NCI-H345 treated with DMSO at 0.1 percent for 48 hours (cell line): ENCODE measurements at regions not wholly inside any gene's neighbourhood (a gene's known extent, or its start where the extent isn't known, plus 50 kb on each side); places are given as distances from the start of the nearest gene placed in this dataset.

Source experiments
- DNase-seq: peaks from one replicate; lab custom pipeline; 2025; ENCODE audit not compliant: unreplicated experiment; lab: John Stamatoyannopoulos, UW

- DNase-seq: no peak
Measured at GRCh38 chr17:73694491-73694890, 50.2 kb upstream of the SDK2 start.

DNA sequence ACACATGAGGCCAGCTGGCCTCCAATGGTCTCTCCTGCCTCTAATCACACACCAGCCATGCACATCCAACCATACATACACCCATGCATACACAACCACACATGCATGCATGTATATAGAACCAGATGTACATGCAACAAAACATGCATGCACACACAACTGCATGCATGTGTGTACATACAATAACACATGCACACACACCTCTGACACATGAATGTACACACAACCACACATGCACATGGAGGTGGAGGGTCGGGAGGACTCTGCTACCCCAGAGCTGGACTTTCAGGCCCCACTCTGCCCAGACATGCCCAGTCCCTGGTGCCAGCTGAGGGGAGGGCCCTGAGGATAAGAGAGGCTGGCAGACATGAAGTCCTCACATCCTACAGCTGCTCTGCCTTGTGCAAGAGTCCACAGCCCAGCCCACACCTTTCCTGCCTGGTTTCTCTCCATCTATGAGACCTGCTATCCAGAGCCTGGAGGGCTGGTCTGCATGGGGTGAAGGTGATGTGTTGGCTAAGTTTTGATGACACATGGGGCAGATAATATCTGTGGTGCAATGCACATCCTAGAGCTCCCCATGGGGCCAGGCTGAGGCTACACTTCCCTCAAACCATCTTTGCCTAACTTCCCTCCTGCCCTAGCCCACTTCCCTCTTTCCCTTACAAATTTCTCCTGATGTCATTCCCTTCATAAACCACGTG is 50.9 kb upstream of the SDK2 start:
- peak; percentile 43 for DNase-seq

GRCh38 chr17:73696251-73696650 is 52.0 kb upstream of the SDK2 start:
- DNase-seq: no peak

DNA sequence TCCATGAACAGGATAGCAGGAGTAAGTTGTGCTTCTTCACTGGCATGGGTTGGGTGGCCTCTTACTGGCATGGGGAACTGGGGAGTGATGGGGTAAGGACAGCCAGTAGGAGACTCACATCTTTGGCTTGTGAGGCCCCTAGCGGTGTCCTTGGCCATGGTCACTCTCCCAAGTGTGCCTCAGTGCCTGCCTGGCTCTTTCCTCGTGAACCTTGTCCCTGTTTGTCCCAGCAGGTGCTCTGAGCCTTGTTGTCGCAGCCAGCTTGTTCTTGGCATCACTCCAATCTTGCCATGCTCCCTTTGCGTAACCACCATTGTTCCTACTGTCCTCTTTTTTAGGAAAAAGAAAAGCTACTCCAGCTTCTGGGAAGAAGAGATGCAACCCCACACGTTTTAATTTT is 53.6 kb upstream of the SDK2 start:
- DNase-seq: peak; percentile 97

DNA sequence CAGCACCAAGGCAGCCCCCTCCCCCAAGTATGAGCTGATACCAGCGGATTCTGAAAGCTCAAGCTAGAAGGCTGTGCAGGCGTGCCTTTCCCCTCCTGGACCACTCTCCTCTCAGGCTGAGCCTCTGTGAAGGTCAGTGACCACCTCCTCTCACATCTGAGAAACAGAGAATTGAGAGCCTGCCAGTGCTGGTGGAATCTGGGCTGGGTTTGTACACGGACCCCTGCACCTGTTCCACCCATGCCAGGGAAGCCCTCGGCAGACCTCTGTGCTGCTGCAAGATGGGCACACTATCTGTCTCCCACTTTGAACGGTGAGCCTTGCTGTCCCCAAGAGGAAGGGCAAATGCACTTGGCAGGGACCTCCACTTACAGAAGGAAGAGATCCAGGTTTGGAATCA is 54.7 kb upstream of the SDK2 start:
- no peak for DNase-seq

GRCh38 chr17:73701701-73702100 is 57.5 kb upstream of the SDK2 start:
- no peak for DNase-seq

DNA sequence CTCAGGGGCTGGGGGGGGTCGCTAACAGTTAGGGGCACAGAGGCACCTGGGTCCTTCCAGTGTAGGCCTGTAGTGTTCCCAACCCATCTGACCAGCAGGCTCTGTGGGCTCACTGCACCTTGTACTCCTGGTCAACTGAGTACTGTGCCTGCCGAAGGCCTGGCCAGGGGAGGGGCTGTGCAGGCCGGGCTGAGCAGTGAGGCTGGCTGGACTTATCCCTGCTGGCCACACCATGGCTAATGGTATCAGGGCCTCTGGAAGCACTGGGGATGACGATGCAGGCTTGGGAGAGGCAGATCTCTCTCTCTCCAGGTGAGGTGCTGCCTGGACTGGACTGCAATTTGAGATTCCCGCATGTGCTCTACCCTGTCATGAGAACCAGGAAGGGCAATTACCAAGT is 58.9 kb upstream of the SDK2 start:
- no peak for DNase-seq

GRCh38 chr17:73703917-73704316 is 59.7 kb upstream of the SDK2 start:
- DNase-seq: no peak

DNA sequence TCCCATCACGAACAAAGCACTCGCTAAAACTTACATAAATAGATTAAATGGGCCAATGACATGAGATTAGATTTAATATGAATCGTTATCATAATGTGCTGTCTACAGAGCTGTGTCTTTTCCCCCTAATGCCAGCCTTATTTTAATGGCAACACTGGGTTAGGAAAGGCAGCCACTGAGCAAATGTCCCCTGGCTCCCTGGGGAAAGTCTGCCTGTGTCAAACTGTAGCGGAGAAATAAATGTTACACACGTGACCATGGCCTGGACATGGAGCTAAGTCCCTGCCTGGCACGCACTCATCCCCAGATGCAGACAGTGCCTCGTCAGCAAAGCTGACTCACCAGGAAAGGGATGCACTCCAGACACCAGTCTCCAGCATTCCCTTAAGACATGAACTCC is 61.3 kb upstream of the SDK2 start:
- DNase-seq: no peak

- DNase-seq: no peak
Measured at GRCh38 chr17:73706428-73706827, 62.2 kb upstream of the SDK2 start.

GRCh38 chr17:73706858-73707257 is 62.6 kb upstream of the SDK2 start:
- DNase-seq: no peak

- DNase-seq: no peak
Measured at GRCh38 chr17:73707358-73707757, 63.1 kb upstream of the SDK2 start.

DNA sequence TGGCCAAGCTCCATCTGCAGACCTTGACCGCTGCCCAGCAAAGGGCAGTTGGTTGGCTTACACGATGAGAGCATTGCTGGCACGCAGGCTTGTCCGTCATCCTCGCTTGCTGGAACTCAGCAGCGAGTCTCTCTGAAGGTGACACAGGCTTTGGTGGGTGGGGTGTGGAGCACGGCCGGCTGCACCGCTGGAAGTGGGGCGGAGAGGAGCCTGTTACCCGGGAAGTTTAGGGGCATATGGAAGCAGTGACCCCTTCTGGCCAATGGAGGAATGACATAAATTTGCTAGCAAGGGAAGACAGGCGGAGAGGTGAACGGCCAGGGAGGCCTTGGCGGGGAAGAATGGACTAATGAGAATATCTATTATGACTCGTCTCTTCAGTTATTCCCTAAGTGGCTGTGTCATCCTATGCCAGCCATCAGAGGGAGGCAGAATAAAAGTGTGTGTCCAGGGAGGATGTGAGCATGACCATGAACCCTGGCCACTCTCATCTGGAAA is 65.9 kb upstream of the SDK2 start:
- peak; percentile 50 for DNase-seq

- DNase-seq: no peak
Measured at GRCh38 chr17:73711184-73711583, 66.9 kb upstream of the SDK2 start.

DNA sequence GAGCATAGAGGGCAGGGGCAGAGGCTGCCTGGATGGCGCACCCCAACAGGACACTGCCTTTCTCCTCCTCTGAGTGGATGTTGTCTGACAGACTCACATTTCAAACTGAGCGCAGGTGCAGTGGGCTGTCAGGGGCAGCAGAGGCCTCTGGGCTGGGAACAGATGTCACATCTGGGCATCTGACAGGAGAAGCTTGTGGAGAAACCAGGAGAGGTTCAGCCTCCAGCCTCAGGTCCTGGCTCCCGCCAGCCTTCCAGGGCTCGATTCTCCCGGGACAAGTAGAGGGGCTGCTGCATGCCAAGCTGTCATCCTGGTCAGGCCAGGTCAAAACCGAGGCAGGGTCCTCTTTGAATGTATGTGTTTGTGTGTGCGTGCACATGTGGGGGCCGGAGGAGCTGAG is 67.7 kb upstream of the SDK2 start:
- no peak for DNase-seq

- DNase-seq: no peak
Measured at GRCh38 chr17:73713136-73713535, 68.9 kb upstream of the SDK2 start.

- DNase-seq: no peak
Measured at GRCh38 chr17:73715769-73716168, 71.5 kb upstream of the SDK2 start.

- no peak for DNase-seq
Measured at GRCh38 chr17:73717690-73718089, 73.4 kb upstream of the SDK2 start.

GRCh38 chr17:73718362-73718761 is 74.1 kb upstream of the SDK2 start:
- no peak for DNase-seq

DNA sequence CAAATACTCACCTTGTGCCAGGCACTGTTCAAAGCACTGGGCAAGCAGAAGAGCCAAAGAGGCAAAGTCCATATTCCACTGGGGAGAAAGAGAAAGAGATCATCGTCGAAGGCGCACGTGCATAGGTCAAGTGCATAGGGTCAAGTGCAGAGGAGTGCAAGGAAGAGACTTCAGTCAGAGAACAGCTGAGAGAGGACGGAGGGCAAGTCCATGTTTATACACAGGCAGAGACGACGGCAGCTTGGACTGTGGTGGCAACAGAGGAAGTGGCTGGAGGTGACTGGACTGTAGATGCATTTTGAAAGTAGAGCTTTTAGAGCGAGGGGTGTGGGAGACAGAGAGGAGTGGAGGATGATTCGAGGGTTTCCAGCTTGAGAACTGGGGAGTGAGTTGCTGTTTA is 74.7 kb upstream of the SDK2 start:
- no peak for DNase-seq

GRCh38 chr17:73719588-73720071 is 75.4 kb upstream of the SDK2 start:
- peak; percentile 87 for DNase-seq

GRCh38 chr17:73720187-73720834 is 76.1 kb upstream of the SDK2 start:
- DNase-seq: peak; percentile 86

DNA sequence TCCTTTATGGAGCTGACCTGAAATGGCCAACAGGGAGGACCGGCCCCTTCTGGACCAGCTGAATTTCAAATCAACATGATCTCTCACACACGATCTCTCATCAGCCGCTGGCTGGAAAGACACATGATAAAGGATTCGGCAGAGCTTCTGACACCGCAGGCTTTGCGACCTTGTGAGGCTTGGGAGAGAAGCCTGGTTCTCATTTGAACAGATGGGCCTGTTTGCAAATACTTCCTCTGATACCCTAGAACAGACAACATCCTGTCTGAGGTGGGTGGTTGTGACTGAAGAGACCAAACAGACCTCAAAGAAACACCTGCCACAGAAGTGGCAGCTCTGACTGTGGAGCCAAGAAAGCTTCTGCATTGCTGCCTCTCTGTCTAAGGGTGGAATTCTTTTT is 77.9 kb upstream of the SDK2 start:
- peak; percentile 34 for DNase-seq
